ENCODE measurements at regions not wholly inside any gene's neighbourhood (a gene's known extent, or its start where the extent isn't known, plus 50 kb on each side); places are given as distances from the start of the nearest gene placed in this dataset.
"Not testable (repeated sequence)": the region's sequence is repeated elsewhere in the genome, so short reads cannot be mapped to it uniquely, and the experiment has no call there.

DNA sequence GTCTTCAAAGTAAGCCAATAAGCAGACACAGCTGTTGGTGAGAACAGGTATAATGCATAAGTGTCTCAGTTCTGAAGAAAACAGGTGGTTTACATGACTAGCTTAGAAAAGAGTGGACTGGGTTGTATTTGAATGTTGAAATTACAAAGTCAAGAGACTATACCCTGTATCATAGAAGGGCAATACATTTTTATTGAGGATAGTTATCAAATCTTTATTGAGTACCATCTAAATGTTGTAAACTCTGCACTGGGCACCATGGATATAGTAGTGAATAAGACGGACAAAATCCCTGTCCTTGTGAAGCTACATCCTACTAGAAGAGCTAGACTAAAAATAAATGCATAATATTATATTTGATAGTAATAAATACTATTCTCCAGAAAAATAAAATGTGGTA lies 88.5 kb upstream of the CDC42EP3 start:
- not testable (repeated sequence) for DNase-seq

- DNase-seq = peak; percentile 57
Observed at GRCh38 chr2:37760471-37760870, 89.0 kb upstream of the CDC42EP3 start.

DNA sequence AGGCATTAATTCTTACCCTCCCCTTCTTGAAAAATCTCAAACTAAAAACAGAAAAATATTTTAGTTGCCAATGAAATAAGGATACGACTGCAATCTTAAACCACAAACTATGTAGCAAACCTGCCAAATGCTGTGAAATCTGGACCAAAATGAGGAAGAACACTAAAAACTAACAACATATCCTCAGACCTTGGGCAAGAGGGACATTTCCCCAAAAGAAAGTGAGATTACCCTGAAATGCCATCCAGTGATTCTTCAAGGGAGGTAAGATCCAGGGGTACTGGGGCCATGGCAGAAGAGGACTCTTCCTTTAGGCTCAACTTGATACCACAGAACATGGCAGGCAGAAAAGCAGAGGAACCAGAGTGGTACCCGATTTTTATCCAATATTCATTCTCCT lies 90.8 kb upstream of the CDC42EP3 start:
- peak; percentile 87 for DNase-seq

- peak; percentile 61 for DNase-seq
Observed at GRCh38 chr2:37764739-37765138, 93.3 kb upstream of the CDC42EP3 start.

DNA sequence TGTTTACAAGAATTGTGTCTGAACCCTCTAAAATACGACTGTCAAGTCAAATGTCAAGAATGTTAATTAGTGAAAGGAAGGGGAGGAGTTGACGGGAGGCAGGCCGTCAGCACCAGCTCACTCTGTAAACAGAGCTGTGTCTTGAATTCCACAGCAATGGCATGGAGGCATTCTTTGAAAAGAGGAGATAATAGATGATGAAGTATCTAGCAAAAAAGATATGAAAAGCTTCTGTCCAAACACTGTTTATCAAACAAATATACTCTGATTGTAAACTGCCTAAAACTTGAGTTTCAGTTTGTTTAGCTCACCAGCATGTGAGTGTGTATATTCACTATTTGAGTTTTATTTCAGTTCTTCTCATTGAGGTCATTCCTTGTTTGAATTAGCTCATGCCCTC lies 94.7 kb upstream of the CDC42EP3 start:
- peak; percentile 62 for DNase-seq

GRCh38 chr2:37767046-37767445 lies 95.6 kb upstream of the CDC42EP3 start:
- no peak for DNase-seq

- peak; percentile 78 for DNase-seq
Observed at GRCh38 chr2:37767959-37768925, 96.8 kb upstream of the CDC42EP3 start.

DNA sequence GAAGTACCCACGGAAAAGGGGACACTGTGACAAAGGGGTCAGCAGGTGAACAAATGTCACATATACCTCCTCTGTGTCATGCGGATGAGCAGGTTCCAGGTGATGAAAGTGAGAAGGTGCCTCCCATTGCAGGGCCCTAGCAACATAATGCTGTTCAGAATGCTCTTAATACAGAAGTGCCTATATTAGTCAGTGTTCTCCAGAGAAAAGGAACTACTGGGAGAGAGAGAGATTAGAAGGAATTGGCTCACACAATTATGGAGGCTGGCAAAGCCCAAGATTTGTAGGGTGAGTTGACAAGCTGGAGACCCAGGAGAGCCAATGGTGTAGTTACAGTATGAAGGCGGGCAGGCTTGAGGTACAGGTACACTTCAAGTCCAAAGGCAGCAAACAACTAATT lies 98.1 kb upstream of the CDC42EP3 start:
- DNase-seq = peak; percentile 34

- DNase-seq = no peak
Observed at GRCh38 chr2:37770797-37771196, 99.4 kb upstream of the CDC42EP3 start.

GRCh38 chr2:37771600-37772088 lies 100.2 kb upstream of the CDC42EP3 start:
- no peak for DNase-seq

GRCh38 chr2:37773371-37774130 lies 102.1 kb upstream of the CDC42EP3 start:
- no peak for DNase-seq

DNA sequence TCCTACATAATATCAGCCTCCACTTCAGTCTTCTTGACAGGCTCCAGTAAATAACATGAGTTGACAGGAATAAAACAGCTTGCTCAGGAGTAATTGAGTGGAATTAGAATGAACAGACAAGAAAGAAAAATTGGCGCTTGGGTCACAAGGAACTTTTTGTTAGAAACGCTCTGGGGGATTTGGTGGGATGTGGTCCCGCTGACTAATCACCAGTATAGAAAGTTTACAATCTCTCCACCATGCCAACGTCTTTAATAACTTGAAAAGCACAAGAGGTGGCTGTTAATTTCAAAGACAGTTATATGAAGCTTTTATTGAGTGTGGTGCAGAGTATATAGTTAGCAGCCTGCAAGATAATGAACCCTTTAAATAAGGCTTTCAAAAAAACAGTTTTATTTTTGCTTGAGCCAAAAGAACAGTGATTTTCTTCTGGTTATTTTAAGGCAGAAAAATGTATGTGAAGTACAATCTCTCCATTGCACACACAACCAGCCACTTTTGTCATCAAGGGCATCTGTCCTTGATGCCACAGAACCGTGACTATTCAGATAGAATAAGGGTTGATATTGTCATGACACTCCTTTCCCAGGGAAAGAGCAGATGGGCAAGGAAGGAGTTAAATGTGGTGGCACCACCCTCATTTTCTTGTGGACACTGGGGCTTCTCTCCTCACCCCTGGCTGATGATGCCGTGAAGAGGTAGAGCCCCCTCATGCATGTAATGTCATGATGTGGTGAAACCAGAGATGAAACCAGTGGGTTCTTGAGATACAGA lies 102.9 kb upstream of the CDC42EP3 start:
- DNase-seq = not testable (repeated sequence)

GRCh38 chr2:37774976-37775907 lies 103.8 kb upstream of the CDC42EP3 start:
- no peak for DNase-seq

DNA sequence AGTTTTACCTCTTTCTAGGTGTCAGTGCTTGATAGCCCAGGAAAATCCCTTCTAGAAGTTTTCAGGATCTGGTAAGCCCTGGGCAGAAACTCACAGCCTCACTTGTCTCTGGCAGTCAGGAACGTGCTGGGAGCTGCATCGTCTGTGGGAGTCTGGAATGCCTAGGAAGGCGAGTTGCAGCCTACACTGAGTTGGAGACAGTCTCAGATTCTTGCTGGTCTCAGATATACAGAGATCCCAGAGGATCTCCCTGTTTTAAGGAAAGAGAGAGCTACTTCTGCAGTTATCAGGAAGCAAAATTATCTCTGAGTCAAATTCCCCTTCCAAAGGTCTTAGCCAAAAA lies 104.4 kb upstream of the CDC42EP3 start:
- no peak for DNase-seq

GRCh38 chr2:37776487-37776886 lies 105.0 kb upstream of the CDC42EP3 start:
- no peak for DNase-seq

GRCh38 chr2:37779139-37779538 lies 107.7 kb upstream of the CDC42EP3 start:
- no peak for DNase-seq

DNA sequence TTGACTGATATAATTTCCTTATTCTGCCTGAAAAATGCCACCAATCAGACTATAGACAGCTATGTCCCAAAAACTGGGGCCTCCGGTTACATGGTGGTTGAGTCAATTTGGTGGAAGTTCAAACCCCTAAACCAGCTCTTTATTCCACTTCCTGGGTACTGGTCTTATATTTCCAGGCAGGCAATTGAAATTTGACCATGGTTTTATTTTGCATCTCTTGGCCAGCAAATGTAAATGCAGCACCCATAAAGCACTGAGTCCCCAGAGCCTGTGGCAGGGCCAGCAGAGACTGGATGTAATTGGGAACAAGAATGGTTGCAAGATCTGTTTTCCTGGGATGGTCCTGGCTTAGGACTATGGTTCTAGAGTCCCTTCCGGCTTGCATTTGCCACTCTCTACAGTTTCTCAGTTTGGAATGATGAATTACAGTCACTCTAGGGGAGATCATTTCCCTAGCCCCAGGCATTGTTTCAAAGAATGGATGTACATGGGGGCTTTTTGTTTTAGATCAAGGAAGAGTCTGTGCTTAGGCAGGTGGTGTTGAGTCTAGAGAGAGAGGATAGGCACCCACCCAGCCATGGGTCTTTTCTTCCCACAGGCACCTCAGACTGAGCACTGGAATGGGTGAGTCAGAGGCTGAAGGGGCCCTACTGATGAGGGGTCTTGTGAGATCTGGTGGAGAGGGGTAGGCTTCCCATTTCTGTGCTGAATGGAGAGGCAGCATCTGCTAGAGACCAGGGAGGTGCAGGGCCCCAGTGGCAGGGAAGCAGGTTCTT lies 108.4 kb upstream of the CDC42EP3 start:
- no peak for DNase-seq

DNA sequence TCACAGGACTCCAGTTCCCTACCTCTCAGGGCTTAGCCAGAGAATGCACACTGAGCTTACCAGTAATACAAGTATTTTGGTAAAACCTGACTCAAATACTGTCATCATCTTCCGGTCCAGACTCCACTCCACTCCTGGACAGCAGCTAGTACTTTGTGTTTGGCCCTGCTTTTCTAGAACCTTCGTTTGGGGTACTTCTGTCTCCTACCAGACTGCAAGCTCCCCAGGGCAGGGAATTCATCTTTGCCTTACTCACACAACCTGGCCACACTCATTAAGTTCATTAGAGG lies 108.9 kb upstream of the CDC42EP3 start:
- no peak for DNase-seq

DNA sequence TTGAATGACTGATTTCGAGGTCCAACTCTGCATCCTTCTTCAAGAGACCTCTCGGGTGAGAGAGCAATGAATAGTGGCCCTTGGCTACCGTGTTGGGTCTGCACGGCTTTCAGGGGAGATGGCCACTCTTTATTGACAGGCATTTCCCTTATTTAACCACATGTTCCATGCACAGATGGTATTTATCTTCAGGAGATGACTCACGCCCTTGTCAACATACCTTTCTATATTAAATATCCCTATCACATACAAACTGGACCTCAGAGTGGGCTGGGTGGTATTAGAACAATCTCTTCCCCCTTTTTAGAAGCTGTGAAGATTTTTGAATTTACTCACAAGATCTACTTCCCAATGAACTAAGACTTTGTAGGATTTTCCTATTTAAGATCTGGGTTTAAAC lies 109.6 kb upstream of the CDC42EP3 start:
- no peak for DNase-seq

DNA sequence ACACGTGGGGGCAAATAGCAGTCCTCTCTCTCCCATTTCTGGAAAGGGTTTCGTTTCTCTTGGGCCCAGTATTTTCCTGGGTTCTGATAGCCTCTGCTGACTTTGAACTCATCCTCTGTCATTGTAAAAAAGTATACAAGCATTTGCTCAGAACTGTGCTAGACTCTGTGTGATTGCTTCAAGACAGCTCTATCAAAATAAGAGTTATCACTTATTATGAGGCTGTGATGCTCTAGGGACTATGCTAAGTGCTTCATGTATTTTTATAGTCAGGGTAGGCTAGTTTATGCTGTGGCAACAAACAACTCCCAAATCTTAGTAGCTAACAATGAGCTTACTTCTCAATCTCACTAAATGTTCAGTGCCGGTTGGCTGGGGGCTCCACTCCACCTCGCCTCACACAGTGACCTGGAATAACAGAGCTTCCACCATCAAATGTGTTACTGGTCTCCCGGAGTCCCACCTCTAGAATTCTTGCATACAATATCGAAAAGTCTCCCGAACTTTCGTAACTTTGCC lies 110.8 kb upstream of the CDC42EP3 start:
- no peak for DNase-seq

- DNase-seq = no peak
Observed at GRCh38 chr2:37782721-37783371, 111.4 kb upstream of the CDC42EP3 start.

All from inflammatory macrophage treated with lipopolysaccharide for 4 hours (primary cell).